Activated CD4-positive, alpha-beta T cell treated with anti-CD3 and anti-CD28 coated beads for 1 hour (primary cell): ENCODE measurements at regions not wholly inside any gene's neighbourhood (a gene's known extent, or its start where the extent isn't known, plus 50 kb on each side); places are given as distances from the start of the nearest gene placed in this dataset.

Experiments
- DNase-seq: peaks from one replicate; pipeline ENCODE4 v3.0.0-alpha.2; 2020

DNA sequence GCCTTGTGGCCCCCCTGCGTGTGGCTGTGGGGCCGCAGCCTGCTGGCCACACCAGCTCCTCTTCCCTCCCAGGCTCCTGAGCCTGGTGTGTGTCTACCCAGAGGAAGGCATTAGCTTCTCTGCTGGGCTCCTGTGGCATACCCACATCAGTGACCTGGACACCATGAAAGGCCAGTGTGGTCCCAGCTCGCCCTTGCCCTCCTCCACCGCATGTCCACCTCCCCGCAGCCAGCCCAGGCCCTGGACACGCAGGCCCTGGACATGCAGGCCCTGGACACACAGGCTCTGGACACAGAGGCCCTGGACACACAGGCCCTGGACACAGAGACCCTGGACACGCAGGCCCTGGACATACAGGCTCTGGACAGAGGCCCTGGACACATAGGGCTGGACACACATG is 153.4 kb upstream of the PPP1R26 start:
- DNase-seq, result no peak

DNA sequence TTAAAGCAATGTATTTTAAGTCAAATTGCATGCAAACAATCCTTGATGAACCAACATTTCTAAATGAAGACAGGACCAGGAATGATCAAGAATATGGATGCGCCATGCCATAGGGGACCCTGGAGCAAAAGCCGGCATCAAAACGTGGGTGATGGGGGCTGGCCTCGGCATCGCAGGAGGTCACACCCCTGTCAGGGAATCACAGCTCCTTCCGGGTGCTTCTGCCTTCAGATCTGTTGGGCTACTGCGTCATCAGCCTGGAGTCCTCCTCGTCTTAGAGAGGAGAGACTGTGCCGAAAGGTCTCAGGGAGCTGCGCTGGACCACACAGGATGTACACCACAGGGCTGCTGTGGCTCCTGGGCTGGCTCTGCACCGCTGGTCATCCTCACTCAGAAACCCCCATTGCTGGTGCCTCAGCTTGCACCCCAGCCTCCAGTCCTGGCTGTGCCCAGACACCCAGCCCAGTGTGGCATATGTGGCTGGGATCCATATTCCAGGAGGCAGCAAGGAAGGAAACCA is 152.9 kb upstream of the PPP1R26 start:
- no peak for DNase-seq

- DNase-seq, result no peak
Measured at GRCh38 chr9:135328485-135329417, 150.8 kb upstream of the PPP1R26 start.

DNA sequence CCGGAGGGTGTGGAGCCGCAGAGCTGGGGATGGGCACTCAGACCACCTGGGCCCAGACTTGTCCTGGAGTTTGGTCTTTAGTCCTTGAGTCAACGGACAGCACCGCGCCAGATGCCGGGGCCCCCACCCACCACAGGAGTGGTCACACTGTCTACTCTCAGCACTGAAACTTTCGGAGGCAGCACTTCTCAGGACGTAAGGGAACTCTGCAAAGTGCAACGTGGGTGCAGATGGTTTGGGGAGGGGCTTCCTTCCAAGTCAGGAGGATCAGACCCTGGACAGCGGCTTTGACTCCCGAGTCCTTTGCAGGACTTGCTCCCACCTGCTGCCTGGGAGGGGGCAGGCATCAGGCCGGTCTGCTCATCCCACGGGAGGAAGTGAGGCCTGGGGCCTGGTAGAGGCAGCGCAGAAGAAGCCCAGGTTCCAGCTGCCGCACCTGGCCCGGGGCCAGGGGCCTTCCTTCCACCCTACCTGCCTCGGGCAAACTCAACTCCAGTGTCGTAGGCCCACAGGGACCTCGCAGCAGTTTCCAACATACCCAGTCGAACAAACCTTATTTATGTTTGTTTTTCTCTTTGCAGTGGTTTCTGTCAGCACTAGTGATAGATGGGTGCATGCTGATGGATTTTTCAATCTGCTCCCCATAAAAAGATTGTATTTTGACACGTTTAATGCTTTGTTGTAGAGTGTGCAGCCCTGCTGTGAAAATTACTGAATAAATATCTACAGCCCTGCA is 149.8 kb upstream of the PPP1R26 start:
- no peak for DNase-seq

DNA sequence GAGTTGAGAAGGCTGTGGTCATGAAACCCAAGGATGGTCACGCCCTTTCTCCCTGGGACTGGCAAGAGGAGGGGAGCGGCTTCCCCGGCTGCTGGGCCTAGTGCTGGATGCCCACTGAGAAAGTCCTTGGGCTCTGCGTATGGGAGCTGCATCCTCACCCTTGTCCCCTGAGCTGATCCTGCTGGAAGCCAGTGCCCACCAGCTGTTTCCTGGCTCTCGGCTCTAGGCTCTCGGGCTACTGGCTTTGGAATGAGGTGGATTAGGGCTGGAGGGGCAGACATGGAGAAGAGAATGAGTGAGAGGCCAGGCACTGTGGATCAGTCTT is 149.3 kb upstream of the PPP1R26 start:
- DNase-seq, result no peak

GRCh38 chr9:135330685-135331590 is 148.6 kb upstream of the PPP1R26 start:
- no peak for DNase-seq

DNA sequence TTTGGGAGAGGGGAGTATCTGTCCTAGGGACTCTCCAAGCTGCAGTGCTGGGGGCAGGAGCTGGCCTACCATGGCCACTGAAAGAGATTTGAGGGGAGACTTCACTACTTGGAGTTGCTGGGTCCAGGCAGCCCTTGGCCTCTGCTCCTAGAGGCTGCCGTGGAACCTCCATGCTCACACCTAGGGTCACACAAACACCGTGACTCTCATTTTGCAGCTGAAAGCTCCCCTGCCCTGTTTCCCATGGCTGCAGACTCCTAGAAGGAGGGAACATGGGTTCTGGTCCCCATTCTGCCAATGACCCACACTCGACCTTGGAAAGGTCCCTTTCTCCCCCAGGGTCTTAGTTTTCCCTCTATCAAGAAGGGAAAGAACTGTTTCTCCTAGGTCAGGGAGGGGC is 147.1 kb upstream of the PPP1R26 start:
- DNase-seq, result no peak

DNA sequence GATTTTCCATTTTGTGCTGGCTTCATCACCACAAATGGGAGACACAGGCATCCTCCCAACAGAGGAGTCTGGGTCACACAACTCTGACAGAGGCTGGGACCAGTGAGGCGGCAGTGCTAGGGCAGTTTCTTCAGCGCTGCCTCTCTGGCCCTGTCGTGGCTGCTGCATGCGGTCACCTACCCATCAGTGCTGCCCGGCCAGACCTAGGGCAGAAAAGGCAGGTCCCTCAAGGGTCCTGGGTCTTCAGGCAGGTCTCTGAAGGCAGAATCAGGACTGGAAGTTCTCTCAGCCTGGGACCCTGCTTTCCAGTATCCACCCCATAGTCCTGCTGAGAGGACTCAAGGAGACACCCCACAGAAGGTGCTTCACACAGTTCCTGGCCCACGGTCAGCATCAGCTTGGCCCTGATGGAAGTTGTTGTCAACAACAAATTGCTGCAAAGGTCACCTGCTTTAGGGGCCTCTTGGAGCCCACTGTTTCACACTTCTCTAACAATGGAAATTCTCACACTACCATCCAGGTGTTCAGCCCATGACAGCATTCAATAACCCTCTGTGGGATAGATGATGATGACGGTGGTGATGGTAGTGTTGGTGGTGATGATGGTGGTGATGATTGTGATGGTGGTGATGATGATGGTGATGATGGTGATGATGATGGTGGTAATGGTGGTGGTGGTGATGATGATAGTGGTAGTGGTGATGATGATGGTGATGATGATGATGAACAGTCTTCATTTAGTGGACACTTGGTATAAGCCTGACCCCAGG is 146.4 kb upstream of the PPP1R26 start:
- DNase-seq, result no peak

- no peak for DNase-seq
Measured at GRCh38 chr9:135334953-135335460, 144.6 kb upstream of the PPP1R26 start.

DNA sequence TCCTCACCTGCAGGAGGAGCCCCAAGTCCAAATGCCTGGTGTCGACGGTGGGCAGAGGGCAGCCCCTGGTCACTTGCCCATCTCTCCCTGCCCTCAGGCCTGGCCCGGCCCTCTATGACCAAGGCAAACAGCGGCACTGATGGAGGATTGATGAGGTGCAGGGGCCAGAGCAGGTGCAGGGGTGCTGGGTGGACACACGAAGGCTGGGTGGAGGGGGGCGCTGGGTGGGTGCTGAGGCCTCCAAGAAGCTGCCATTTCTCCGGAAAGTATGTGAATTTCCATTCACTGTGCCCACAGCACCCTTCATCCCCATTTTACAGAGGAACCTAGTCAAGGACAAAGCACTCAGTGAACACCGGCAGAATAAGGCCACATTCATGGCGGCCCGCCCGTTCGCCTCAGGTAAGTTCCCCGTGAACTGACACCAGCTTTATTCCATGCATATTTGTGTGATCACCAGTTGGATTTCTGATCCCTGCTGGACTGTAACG is 143.8 kb upstream of the PPP1R26 start:
- no peak for DNase-seq

GRCh38 chr9:135336722-135337527 is 142.7 kb upstream of the PPP1R26 start:
- DNase-seq, result no peak

DNA sequence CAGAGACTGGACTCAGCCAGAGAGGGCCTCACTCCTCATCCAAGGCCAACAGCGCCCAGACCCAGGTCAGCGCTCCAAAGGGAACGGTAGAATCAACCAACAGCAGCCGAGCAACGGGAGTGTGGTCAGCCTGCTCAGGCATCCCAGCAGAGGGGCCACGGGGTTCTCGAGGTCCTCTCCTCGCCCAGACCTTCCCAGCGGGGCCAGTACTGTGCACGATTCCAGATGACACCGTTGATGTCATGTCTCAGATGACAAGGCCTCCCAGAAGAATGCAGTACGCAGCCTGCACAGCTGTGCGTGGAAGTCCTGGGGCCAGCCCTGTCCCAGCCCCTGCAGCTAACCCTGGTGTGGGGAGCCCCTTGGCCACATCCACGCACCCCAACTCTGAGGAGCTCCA is 141.0 kb upstream of the PPP1R26 start:
- no peak for DNase-seq

GRCh38 chr9:135339378-135339973 is 140.1 kb upstream of the PPP1R26 start:
- DNase-seq, result no peak

DNA sequence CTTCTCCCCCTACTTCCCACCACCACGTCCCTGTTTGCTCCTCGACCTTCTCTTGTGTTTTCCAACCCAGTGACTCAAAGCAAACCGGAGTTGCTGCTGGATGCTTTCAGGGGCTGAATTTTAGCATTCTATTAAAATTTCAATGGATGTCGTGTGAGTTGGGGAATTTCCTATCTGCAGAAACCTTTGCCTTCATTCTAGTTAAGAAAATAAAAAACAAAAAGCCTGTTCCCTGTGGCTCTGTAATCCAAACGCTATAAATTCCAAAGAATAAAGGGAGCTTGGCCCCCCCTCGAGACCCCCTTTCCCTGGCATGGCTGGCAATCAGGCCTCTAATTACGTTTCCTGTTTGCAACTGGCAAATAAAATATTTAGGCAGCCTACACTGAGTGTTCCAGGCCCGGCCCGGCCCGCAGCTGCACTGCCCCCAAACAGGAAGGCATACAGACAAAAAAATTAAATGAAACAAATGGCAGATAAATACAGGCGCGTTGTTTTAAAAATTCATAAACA is 139.4 kb upstream of the PPP1R26 start:
- DNase-seq, result no peak

DNA sequence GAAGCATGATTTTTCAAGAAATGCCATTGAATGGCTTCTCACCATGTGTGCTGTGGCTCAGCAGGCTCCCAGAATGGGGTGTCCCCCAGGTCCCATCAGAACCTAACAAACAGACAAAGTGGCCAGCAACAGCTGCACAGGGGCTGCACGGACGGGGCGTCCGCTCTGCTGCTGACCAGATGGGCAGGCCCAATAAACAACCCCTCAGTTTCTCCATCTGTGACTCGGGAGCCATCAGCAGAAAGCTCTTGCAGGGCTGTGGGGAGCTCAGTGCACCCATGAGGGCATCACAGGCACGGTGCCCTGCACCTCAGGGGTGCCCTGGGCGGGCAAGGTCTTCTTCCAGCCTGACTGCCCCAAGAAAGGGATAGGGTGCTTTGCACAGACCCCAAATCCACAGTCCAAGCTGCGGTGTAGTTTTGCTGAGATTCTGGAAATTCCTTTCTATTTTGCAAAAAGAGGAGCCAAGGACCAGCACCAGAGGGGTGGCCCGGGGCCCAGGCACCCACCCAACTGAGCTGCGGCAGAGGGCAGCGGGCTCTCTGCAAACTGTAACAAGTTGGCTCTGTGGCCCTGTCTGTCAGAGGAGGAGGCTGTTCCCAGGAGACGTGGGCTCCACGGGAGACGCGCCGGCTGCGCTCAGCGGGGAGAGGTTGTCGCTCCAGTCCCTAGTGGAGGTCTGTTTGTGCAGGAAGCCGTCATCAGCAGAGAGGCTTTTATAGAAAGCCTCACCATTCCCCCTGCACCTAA is 138.7 kb upstream of the PPP1R26 start:
- DNase-seq, result no peak

GRCh38 chr9:135341612-135342169 is 137.9 kb upstream of the PPP1R26 start:
- DNase-seq, result no peak

DNA sequence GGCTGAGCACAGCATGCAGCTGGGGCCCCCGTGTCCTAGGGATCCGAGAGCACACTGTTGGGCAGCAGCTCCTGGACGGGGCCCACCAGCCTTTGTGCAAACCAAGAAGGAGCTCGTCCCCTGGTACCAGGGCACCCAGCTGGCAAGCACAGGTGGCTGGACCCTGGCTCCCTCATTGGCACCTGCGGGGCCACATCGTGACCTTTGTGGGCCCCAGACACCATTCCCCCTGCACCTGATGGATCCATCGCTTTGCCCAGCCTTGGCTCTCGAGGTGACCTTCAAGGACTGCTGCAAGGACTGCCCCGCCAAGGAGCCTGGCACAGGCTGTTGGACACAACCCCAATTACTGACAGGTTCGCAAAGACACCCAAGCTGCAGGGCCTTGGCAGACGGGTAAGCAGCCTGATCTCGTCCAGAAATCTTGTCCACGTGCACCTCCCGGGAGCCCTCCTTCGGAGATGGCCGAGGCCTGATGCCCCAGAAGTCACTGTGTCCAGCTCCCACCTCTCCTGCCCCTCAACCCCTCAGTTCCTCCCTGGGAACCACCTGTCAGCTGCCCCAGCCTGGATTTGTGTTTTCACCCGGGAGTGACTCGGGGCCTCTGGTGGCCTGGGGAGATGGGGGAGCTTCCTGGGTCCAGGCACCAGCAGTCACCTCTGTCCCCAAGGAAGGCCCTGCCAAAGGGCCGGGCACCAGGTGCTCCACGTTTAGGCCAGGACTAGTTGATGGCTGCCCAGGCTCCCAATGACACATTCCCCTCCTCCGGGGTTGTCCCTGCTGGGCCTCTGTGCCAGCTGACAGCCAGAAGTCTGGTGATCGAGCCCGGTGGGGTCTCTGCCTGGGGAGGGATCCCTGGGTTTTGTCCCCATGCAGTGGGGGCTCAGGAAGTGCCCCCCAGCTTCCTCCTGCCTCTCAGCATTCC is 137.1 kb upstream of the PPP1R26 start:
- DNase-seq, result no peak

DNA sequence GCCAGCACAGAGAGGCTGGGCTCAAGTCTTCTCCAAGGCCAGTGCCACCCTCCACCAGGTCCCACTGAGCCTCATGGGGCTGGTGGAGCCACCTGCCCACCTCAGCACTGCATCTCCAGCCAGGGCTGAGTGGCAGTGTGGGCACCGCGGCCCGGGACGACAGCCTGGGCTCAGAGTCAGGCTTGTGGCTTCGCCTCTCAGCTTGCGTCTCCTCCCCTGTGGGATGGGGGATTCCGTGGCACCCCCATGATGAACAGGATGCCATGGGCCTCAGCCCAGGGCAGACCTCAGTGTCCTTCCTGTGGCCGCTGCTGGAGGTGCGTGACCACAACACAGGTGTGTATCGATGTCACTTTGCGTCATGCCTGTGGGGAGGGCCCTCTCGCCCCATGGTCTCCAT is 136.4 kb upstream of the PPP1R26 start:
- no peak for DNase-seq
